GM12872 (cell line): ENCODE measurements at regions not wholly inside any gene's neighbourhood (a gene's known extent, or its start where the extent isn't known, plus 50 kb on each side); places are given as distances from the start of the nearest gene placed in this dataset.

Source experiments
- CTCF ChIP-seq: IDR thresholded peaks from 3 replicates; pipeline ENCODE4 v1.5.1; 2011; ENCODE audit warnings: low read depth, mild to moderate bottlenecking, low read length, moderate library complexity; ENCODE audit not compliant: insufficient read depth

- no peak for TF ChIP-seq CTCF
Measured at GRCh38 chr4:180280726-180281297, 1962.4 kb upstream of the TENM3 start.

GRCh38 chr4:180281724-180282123 lies 1961.5 kb upstream of the TENM3 start:
- TF ChIP-seq CTCF = no peak

- no peak for TF ChIP-seq CTCF
Measured at GRCh38 chr4:180284267-180284666, 1958.9 kb upstream of the TENM3 start.

DNA sequence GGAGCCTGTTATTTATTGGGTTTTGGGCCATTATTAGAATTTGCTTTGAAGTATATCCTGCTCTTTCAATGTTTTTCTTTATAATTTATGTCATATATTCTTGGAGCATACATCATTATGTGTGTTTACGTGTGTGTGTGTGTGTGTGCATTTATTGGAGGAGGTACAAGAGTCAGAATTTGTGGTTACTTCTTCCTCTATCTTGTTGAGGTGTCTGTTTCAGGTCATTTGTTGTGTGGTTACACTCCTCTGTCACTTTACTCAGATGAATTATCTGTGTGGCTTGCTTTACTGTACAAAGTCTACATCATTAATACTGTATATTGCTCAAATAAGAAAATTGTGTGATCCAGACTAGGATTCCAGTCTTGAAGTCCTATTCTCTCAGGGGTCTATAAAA lies 1957.4 kb upstream of the TENM3 start:
- no peak for TF ChIP-seq CTCF

DNA sequence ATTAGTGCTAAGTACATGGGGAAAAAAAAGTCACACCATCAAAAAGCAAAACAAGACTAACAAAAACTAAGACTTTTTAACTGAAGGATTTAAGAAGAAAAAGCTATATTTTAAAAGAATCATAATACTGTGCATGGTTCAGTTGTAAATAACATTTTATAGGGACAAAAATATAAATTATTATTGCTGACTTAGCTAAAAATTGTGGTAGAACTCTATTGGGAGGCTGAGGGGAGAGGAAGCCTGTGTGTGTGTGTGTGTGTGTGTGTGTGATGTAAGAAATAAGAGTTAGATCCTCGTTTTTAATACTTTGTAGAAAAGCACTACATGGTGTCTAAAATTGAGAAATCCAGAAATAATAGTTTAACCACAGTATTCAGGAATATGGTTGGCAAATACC lies 1950.9 kb upstream of the TENM3 start:
- no peak for TF ChIP-seq CTCF

DNA sequence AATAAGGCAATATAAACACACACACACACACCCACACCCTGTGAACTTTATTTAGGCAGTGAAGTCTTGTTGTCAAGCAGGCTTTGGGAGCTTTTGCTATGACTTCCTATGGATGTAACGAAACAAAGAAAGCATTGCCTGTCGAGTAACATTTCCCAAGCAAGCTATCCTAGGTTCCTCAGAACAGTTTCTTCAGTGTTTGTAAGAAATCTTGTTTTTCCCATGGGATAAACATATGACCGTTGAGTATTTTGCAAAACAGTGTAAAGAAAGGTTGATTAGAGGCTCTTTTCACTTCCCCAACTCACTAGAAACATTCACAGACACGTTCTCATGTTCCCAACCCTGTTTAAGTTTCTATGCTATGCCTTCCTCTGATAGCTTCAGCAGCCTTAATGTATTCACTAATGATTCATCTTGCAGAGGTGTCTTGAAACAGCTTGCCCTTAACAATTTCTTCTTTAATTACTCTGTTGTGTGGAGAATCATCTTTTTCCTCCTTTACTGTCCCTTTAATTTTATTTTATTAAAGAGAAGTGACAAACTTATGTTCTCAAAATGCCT lies 1947.1 kb upstream of the TENM3 start:
- TF ChIP-seq CTCF = no peak

- no peak for TF ChIP-seq CTCF
Measured at GRCh38 chr4:180304321-180304720, 1938.9 kb upstream of the TENM3 start.
